HFFc6 (cell line): ENCODE measurements at regions not wholly inside any gene's neighbourhood (a gene's known extent, or its start where the extent isn't known, plus 50 kb on each side); places are given as distances from the start of the nearest gene placed in this dataset.

Experiments used
- DNase-seq: peaks from one replicate; pipeline ENCODE4 v3.0.0-alpha.2; 2018
- H3K27ac Mint-ChIP-seq: 2 replicates; pipeline ENCODE4 v1.8.0; 2020; ENCODE audit warnings: mild to moderate bottlenecking, mixed read lengths
- H3K27me3 Mint-ChIP-seq: 2 replicates; pipeline ENCODE4 v1.8.0; 2021; ENCODE audit warnings: mild to moderate bottlenecking, moderate library complexity, mixed read lengths; ENCODE audit not compliant: insufficient read depth
- H3K36me3 Mint-ChIP-seq: 2 replicates; pipeline ENCODE4 v1.8.0; 2021; ENCODE audit warnings: low read depth, mixed read lengths
- H3K4me1 Mint-ChIP-seq: 2 replicates; pipeline ENCODE4 v1.8.0; 2020; ENCODE audit warnings: low read depth, mixed read lengths
- H3K4me3 Mint-ChIP-seq: 2 replicates; pipeline ENCODE4 v1.8.0; 2020; ENCODE audit warnings: mild to moderate bottlenecking, moderate library complexity, mixed read lengths
- H3K9me3 Mint-ChIP-seq: 2 replicates; pipeline ENCODE4 v1.8.0; 2020; ENCODE audit warnings: mild to moderate bottlenecking, mixed read lengths
- TF ChIP-seq, protein P1 (sequence below): fragments of 200-600 bp; sonication (generic); IDR thresholded peaks from 2 replicates; pipeline ENCODE4 v1.5.0; 2021; ENCODE audit warnings: antibody characterized with exemption, mild to moderate bottlenecking

DNA sequence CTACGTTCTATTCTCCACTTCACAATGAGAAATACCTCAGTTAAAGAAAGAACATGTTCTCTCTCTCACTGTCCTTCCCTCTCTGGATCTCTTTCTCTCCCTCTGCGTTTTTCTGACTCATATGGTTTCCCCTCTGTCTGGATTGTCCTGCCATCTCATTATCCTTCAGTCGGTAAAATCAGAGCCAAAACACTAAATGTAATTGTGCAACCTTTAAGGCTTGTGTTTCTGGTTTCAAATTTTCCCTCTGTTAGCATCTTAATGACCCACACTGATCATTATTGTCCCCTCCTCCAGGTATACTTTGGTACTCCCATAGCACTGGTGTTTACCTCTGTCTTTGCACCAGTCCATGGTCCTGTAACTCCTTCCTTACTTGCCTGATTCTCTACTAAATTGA lies 509.4 kb upstream of the C9orf72 start:
- H3K9me3 Mint-ChIP-seq: peaks cover 34% of the 10 kb centered on the region
- DNase-seq: no peak
- no peaks in the 10 kb centered on the region for H3K4me1 Mint-ChIP-seq
- no peak overlapping the region for H3K4me3 Mint-ChIP-seq
- H3K27me3 Mint-ChIP-seq: no peaks in the 10 kb centered on the region
- no peak overlapping the region for H3K27ac Mint-ChIP-seq
- TF ChIP-seq, protein P1, sequence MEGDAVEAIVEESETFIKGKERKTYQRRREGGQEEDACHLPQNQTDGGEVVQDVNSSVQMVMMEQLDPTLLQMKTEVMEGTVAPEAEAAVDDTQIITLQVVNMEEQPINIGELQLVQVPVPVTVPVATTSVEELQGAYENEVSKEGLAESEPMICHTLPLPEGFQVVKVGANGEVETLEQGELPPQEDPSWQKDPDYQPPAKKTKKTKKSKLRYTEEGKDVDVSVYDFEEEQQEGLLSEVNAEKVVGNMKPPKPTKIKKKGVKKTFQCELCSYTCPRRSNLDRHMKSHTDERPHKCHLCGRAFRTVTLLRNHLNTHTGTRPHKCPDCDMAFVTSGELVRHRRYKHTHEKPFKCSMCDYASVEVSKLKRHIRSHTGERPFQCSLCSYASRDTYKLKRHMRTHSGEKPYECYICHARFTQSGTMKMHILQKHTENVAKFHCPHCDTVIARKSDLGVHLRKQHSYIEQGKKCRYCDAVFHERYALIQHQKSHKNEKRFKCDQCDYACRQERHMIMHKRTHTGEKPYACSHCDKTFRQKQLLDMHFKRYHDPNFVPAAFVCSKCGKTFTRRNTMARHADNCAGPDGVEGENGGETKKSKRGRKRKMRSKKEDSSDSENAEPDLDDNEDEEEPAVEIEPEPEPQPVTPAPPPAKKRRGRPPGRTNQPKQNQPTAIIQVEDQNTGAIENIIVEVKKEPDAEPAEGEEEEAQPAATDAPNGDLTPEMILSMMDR: no peak
- no peaks in the 10 kb centered on the region for H3K36me3 Mint-ChIP-seq

DNA sequence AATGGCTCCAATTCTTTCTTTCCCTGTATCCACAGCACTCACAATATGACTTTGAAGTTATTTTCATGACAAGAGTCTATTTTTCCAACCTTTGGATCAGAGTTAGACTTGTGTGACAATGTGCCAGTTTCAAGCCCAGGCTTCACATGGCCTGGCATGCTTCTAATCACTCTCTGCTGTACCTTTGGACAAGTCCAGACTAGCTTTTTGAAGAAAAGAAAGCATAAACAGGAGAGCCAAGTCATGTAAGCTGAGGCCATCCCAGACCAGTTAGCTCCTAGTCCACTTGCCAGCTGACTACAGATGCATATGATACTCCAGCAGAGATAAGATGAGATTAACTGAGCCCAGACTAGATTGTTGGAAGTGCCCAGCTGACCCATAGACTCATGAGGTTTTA lies 513.6 kb upstream of the C9orf72 start:
- Mint-ChIP-seq H3K9me3 (peaks cover 28% of the 10 kb centered on the region), H3K36me3 (no peaks in the 10 kb centered on the region), H3K4me1 (no peaks in the 10 kb centered on the region), H3K27me3 (no peaks in the 10 kb centered on the region), H3K27ac (no peak overlapping the region), H3K4me3 (no peak overlapping the region)
- DNase-seq: no peak
- TF ChIP-seq, protein P1: no peak

DNA sequence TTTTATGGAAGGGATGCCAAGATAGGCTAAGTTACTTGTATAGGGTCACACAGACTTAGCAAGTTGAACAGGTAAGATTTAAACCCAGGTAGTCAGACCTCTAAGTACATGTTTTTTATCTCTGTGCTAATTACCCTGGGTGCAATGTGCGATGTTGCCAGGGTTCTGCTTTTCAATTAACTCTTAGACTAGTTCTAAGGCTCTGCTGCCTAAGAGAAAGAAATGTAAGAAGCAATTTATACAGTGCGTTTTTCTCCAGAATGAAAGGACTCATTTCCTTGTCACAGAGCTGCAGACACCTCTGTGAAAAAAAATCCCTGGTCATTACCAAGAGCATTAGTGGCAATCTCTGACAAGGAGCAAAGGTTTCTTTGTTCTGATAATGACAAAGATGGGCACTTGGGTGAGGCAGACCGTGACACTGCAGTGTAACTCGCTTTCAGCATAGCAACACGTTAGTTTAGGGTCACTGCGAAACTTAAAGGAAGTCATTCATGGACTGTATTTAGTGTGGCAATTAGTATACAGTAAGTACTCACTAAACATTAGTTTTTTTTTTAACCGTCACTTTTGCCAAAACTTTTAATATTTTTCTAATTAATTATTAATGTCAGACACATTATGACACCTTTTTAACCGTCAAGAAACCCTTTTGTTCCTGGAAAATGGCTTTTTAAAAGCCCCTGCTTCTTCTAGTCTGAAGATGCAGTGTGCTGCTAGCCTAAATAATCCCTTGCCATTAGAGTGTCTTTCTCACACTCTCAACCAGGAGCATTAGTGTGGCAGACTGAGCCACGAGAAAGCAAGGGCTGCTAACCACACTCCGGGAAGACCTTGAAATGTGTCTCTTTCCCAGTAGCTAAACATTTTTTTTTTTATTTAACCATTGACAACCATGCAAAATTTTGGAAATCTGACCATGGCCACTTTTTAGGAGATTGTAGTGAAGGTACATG lies 520.0 kb upstream of the C9orf72 start:
- TF ChIP-seq, protein P1: no peak
- Mint-ChIP-seq H3K4me3 (no peak overlapping the region), H3K4me1 (no peaks in the 10 kb centered on the region), H3K27ac (no peak overlapping the region), H3K9me3 (peaks cover 30% of the 10 kb centered on the region), H3K36me3 (no peaks in the 10 kb centered on the region), H3K27me3 (no peaks in the 10 kb centered on the region)
- DNase-seq: no peak

DNA sequence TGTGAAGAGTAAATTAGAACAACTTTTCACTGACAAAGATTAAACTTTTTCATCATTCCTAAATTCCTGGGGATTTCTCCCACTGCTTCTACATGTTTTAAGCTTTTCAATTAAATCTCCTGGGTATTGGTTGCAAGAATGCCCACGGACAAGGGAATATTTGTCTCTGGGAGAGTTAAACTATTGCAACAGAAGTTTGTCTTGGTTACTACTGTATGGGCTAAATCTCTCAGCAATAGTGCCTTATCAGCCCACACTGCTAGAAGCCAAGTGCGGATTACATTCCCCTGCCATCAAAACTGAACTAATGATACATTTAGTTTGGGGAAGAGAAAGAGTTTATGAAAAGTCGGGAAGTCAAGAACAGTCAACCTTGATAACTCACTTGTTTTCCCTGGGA lies 528.2 kb upstream of the C9orf72 start:
- no peak overlapping the region for H3K27ac Mint-ChIP-seq
- no peaks in the 10 kb centered on the region for H3K4me1 Mint-ChIP-seq
- no peaks in the 10 kb centered on the region for H3K36me3 Mint-ChIP-seq
- DNase-seq: no peak
- no peak overlapping the region for H3K4me3 Mint-ChIP-seq
- peaks cover 28% of the 10 kb centered on the region for H3K9me3 Mint-ChIP-seq
- TF ChIP-seq, protein P1: no peak
- no peaks in the 10 kb centered on the region; the same call in 1 of the 2 replicates for H3K27me3 Mint-ChIP-seq

DNA sequence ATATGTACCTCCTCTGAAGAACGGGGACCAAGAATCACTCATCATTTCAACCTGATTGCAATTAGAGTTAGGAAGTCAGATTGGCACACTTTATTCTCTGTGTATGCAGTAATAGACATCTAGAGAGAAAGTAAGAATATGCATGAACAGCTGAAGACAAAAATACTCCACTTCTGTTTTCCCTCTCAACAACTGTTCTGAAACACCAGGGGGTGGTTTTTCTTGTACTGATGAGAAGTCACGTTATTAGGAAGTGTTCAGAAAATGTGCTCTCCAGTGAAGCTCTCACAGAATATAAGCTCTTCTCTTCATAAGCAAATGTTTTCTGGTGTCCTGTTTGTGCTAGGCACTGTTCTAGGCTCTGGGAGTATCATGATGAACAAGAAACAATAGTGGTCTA lies 531.7 kb upstream of the C9orf72 start:
- H3K36me3 Mint-ChIP-seq: no peaks in the 10 kb centered on the region
- H3K9me3 Mint-ChIP-seq: peaks cover 28% of the 10 kb centered on the region
- H3K27ac Mint-ChIP-seq: no peak overlapping the region
- H3K27me3 Mint-ChIP-seq: no peaks in the 10 kb centered on the region; the same call in 1 of the 2 replicates
- TF ChIP-seq, protein P1: no peak
- DNase-seq: no peak
- no peak overlapping the region for H3K4me3 Mint-ChIP-seq
- no peaks in the 10 kb centered on the region for H3K4me1 Mint-ChIP-seq
